ENCODE measurements at regions not wholly inside any gene's neighbourhood (a gene's known extent, or its start where the extent isn't known, plus 50 kb on each side); places are given as distances from the start of the nearest gene placed in this dataset.

GRCh38 chr2:186327251-186327868, 158.7 kb upstream of the ZC3H15 start:
- no peak for TF ChIP-seq CTCF (IDR thresholded peaks at IDR 0.05)
- no peak for TF ChIP-seq POLR2A (IDR thresholded peaks at IDR 0.05)
